GM13976 (cell line): ENCODE measurements at regions not wholly inside any gene's neighbourhood (a gene's known extent, or its start where the extent isn't known, plus 50 kb on each side); places are given as distances from the start of the nearest gene placed in this dataset.

Experiments used
- DNase-seq: peaks from one replicate; pipeline ENCODE4 v3.0.0; 2012; ENCODE audit warnings: low spot score
- in situ Hi-C: fragments of 300-500 bp; cut with MboI; formaldehyde crosslinking; loops from one replicate; pipeline ENCODE4 v1.12.0; 2022; ENCODE audit warnings: low sequenced_read_pairs, mixed read lengths, inconsistent platforms; ENCODE audit not compliant: unreplicated experiment
- TF ChIP-seq, protein P1 (sequence below): IDR thresholded peaks from 2 replicates; pipeline ENCODE4 v1.5.1; 2012; ENCODE audit warnings: borderline replicate concordance, mild to moderate bottlenecking; ENCODE audit not compliant: insufficient read depth; ENCODE audit errors: extremely low read depth, missing control alignments, control extremely low read depth

DNA sequence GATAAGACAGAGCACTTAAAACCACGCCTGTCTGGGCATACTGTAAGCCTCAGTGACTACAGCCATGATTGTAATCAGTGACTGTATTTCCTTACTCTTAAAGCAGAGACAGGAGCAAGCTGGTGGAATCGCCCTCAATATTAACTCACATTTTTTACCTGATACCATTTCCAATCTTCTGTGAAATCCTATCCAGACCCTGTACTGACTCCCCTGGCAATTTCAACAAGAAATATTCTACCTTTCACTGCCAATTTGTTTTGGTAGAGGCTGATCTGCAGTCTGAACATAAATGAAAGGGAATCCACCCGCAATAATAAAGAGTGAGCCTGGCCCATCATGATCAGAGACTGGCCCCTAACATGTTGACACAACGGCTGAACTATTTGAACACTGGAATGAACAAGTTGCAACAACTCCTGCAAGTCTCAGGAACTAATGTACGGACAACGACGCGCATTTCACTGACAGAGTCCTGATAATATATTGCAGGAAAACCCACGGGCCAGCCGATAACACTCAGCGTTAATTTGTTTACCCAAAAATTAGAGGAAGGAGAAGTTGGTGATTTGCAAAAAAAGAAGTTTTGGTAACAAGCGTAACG is 195.5 kb upstream of the BTG1 start:
- TF ChIP-seq, protein P1, sequence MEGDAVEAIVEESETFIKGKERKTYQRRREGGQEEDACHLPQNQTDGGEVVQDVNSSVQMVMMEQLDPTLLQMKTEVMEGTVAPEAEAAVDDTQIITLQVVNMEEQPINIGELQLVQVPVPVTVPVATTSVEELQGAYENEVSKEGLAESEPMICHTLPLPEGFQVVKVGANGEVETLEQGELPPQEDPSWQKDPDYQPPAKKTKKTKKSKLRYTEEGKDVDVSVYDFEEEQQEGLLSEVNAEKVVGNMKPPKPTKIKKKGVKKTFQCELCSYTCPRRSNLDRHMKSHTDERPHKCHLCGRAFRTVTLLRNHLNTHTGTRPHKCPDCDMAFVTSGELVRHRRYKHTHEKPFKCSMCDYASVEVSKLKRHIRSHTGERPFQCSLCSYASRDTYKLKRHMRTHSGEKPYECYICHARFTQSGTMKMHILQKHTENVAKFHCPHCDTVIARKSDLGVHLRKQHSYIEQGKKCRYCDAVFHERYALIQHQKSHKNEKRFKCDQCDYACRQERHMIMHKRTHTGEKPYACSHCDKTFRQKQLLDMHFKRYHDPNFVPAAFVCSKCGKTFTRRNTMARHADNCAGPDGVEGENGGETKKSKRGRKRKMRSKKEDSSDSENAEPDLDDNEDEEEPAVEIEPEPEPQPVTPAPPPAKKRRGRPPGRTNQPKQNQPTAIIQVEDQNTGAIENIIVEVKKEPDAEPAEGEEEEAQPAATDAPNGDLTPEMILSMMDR: no peak
- no peak for DNase-seq
- in situ Hi-C loops: no loop called here

DNA sequence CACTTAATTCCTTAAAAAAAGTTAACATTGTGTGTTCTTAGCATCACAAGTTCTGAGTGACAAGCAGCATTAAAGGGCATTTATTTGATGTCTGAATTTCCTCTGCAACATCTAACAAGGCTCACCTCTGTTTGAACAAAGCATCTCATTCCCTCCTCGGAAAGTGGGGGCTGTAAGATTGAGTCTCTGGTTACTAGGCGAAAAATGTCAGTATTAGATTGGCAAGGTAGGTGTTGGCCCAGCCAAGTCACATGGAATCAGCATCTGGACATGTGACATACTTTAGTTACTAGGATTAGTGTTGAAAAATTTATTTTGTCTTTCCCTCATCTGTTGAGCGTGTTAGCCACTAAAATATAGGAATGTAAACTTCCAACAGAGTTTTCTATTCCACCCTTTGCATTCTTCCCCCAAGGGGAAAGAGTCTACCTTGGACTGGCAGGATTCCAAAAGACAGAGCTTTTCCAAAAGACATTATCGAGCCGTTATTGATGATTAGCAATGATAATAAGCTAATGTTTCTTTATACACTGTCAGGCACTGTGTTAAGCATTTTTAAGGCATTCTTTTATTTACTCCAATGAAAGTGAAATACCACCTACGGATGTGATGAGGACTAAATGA is 194.9 kb upstream of the BTG1 start:
- TF ChIP-seq, protein P1: no peak
- no peak for DNase-seq
- in situ Hi-C loops: no loop called here

DNA sequence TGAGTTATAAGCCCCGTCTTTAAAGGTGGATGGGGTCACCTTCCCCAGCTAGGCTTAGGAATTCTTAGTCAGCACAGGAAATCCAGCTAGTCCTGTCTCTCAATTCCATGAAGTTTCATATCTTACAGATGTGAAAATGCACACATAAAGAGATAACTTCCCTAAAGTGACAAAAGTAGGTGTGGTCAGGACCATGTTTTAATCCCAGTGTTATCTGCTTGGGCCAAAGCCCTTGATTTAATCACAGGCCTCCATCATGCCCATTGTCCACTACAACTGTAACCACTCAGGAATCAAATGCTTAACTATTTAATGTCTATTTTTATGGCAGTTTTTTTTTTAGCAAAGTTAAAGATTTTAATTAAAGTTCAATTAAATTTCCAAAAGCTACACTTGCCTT is 194.4 kb upstream of the BTG1 start:
- TF ChIP-seq, protein P1: no peak
- no peak for DNase-seq
- in situ Hi-C loops: no loop called here

DNA sequence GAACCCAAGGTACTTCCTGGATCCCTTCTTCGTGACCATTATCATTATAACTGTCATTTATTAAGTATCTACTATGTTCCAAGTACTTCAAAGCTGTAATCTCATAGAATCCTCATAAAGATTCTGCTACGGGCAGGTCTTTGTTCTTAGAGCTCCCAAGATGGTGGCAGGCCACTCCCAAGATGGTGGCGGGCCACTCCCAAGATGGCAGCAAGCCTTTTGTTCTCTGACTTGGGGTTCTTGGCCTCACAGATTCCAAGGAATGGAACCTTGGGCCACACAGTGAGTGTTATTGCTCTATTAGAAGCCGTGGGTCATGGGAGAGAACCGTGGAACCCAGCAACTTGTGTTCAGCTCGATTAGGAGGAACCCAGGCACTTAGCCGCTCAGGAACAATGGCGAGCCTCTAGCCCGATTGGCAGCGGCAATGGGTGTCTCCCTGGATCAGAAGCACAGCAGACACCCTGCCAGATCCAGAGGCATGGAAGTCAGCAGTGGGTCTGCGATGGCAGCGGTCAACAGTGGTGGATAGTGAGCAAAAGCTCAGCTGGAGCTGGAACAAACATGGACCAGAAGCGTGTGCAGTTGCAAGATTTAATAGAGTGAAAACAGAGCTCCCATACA is 193.7 kb upstream of the BTG1 start:
- TF ChIP-seq, protein P1: no peak
- DNase-seq: no peak
- in situ Hi-C loops: no loop called here

DNA sequence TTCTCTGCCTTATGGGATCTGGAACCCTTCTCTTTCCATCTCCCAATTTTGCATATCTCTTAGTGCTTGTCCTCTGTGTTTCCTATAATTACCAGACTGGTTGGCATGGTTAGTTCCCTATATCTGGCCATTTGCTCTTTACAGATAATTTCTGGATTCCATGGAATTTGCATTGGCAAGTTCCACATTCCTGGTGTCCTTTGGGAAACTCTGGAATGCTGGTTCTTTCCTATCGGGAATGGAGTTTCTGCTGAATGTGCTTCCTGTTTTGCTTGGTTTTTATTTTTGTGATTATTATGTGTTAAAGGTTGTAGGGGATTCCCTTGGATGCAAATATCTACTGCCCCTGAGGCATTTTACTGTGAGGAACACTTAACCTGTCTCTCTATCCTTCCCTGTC is 193.0 kb upstream of the BTG1 start:
- in situ Hi-C loops: no loop called here
- DNase-seq: no peak
- TF ChIP-seq, protein P1: no peak

DNA sequence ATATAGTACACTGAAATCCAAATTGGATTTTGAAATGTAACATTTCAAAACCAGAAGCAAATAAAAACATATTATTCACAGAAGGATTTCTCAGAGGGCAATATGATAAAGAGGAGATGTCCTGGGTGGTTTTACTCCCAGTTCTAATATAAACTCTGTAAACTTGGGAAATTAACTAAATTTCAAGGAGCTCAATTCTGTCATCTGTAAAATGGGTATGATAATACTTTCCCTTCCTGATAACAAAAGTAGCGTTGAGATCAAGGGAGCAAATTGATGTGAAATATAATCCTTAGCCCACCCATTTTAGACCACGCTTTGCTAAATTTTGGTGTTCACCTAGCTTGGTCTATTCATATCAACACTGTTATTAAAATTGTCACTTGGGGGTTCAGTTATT is 192.5 kb upstream of the BTG1 start:
- in situ Hi-C loops: no loop called here

More for the DNA sequence above, 192.5 kb upstream of the BTG1 start:
- TF ChIP-seq, protein P1: no peak
- no peak for DNase-seq
